ENCODE measurements at regions not wholly inside any gene's neighbourhood (a gene's known extent, or its start where the extent isn't known, plus 50 kb on each side); places are given as distances from the start of the nearest gene placed in this dataset.

GRCh38 chr5:75922480-75922879 is 160.7 kb upstream of the SV2C start:
- TF ChIP-seq CTCF (IDR thresholded peaks at IDR 0.05): no peak
- DNase-seq (no peak), ATAC-seq (no peak)
- Histone ChIP-seq H3K36me3 (ENCODE audit: insufficient read depth in 1 of 2, low read depth in 1 of 2) (no peaks in the 10 kb centered on the region), H3K4me3 (no peak overlapping the region), H3K27ac (no peak overlapping the region), H3K4me1 (no peaks in the 10 kb centered on the region), H3K9me3 (no peaks in the 10 kb centered on the region), H3K27me3 (ENCODE audit: insufficient read depth in 3 of 3, low read length in 2 of 3) (no peaks in the 10 kb centered on the region)
- intact Hi-C loops (cut with DNase I): no loop called here

- no peaks in the 10 kb centered on the region for H3K27me3 ChIP-seq (ENCODE audit: insufficient read depth in 3 of 3, low read length in 2 of 3)
- H3K4me1 ChIP-seq: no peaks in the 10 kb centered on the region
- 82 to 88% (median 83%) methylated on average over 6 of the region's 6 CpGs for WGBS, 3 donors
- intact Hi-C loops (cut with DNase I): no loop called here
- TF ChIP-seq CTCF (IDR thresholded peaks at IDR 0.05): no peak
- ATAC-seq: no peak
- H3K27ac ChIP-seq: no peak overlapping the region
- no peaks in the 10 kb centered on the region for H3K36me3 ChIP-seq (ENCODE audit: insufficient read depth in 1 of 2, low read depth in 1 of 2)
- no peaks in the 10 kb centered on the region for H3K9me3 ChIP-seq
- no peak overlapping the region for H3K4me3 ChIP-seq
- no peak for DNase-seq
Measured at GRCh38 chr5:75921011-75921410, 162.2 kb upstream of the SV2C start.

- ATAC-seq: no peak
- Histone ChIP-seq H3K36me3 (ENCODE audit: insufficient read depth in 1 of 2, low read depth in 1 of 2) (no peaks in the 10 kb centered on the region), H3K27me3 (ENCODE audit: insufficient read depth in 3 of 3, low read length in 2 of 3) (no peaks in the 10 kb centered on the region), H3K27ac (no peak overlapping the region), H3K9me3 (no peaks in the 10 kb centered on the region), H3K4me1 (no peaks in the 10 kb centered on the region), H3K4me3 (no peak overlapping the region)
- intact Hi-C loops (cut with DNase I): no loop called here
- DNase-seq: no peak
- WGBS, 3 donors: 21 to 44% (median 30%) methylated on average over 2 of the region's 2 CpGs
- no peak for TF ChIP-seq CTCF (IDR thresholded peaks at IDR 0.05)
Measured at GRCh38 chr5:75916144-75916543, 167.0 kb upstream of the SV2C start.

GRCh38 chr5:75909223-75909622 is 174.0 kb upstream of the SV2C start:
- no peaks in the 10 kb centered on the region for H3K9me3 ChIP-seq
- H3K27me3 ChIP-seq (ENCODE audit: insufficient read depth in 3 of 3, low read length in 2 of 3): no peaks in the 10 kb centered on the region
- no peaks in the 10 kb centered on the region for H3K36me3 ChIP-seq (ENCODE audit: insufficient read depth in 1 of 2, low read depth in 1 of 2)
- intact Hi-C loops (cut with DNase I): no loop called here
- no peaks in the 10 kb centered on the region for H3K4me1 ChIP-seq
- no peak for TF ChIP-seq CTCF (IDR thresholded peaks at IDR 0.05)
- no peak overlapping the region for H3K27ac ChIP-seq
- DNase-seq (no peak), ATAC-seq (no peak)
- no peak overlapping the region for H3K4me3 ChIP-seq
- 34 to 70% (median 58%) methylated on average over 1 of the region's 1 CpG for WGBS, 3 donors

- intact Hi-C loops (cut with DNase I): no loop called here
- no peak for DNase-seq
- H3K4me1 ChIP-seq: no peaks in the 10 kb centered on the region
- ATAC-seq: no peak
- no peaks in the 10 kb centered on the region for H3K27me3 ChIP-seq (ENCODE audit: insufficient read depth in 3 of 3, low read length in 2 of 3)
- H3K4me3 ChIP-seq: no peak overlapping the region
- H3K36me3 ChIP-seq (ENCODE audit: insufficient read depth in 1 of 2, low read depth in 1 of 2): no peaks in the 10 kb centered on the region
- WGBS, 3 donors: 86 to 89% (median 87%) methylated on average over 4 of the region's 4 CpGs
- no peaks in the 10 kb centered on the region for H3K9me3 ChIP-seq
- TF ChIP-seq CTCF (IDR thresholded peaks at IDR 0.05): no peak
- no peak overlapping the region for H3K27ac ChIP-seq
Measured at GRCh38 chr5:75907651-75908050, 175.5 kb upstream of the SV2C start.

All from psoas muscle (tissue), 7 donors.